Lung (tissue), 11 donors: ENCODE measurements at regions not wholly inside any gene's neighbourhood (a gene's known extent, or its start where the extent isn't known, plus 50 kb on each side); places are given as distances from the start of the nearest gene placed in this dataset.
"Not testable (repeated sequence)": the region's sequence is repeated elsewhere in the genome, so short reads cannot be mapped to it uniquely, and the experiment has no call there.

Experiments used
- ATAC-seq: fragments of 200-7000 bp; cut with Tn5 transposase; one replicate; pipeline ENCODE4 v1.9.1; 2020; ENCODE audit warnings: moderate number of reproducible peaks; ENCODE audit not compliant: insufficient read depth, low FRiP score
- DNase-seq, 3 donors: peaks; one replicate each; pipeline ENCODE4 v3.0.0-alpha.2; 2013 to 2017
- H3K27ac ChIP-seq, 2 donors: one replicate each; pipeline ENCODE4 v1.5.1; 2013; ENCODE audit warnings: mild to moderate bottlenecking in 2 of 2, moderate library complexity in 2 of 2, control low read depth in 1 of 2, inconsistent platforms in 1 of 2, low read depth in 1 of 2, low read length in 1 of 2
- H3K27me3 ChIP-seq, 3 donors: one replicate each; pipeline ENCODE4 v1.5.1; 2013; ENCODE audit warnings: low read length in 2 of 3; ENCODE audit not compliant: control insufficient read depth in 3 of 3, insufficient read depth in 3 of 3
- H3K36me3 ChIP-seq, 4 donors: one replicate each; pipeline ENCODE4 v1.5.1; 2013; ENCODE audit warnings: low read length in 4 of 4, mild to moderate bottlenecking in 1 of 4, moderate library complexity in 1 of 4; ENCODE audit not compliant: control insufficient read depth in 4 of 4, insufficient read depth in 4 of 4
- H3K4me1 ChIP-seq, 5 donors: one replicate each; pipeline ENCODE4 v1.5.1; 2013; ENCODE audit warnings: low read length in 5 of 5, mild to moderate bottlenecking in 2 of 5, moderate library complexity in 1 of 5; ENCODE audit not compliant: control insufficient read depth in 5 of 5, insufficient read depth in 5 of 5
- H3K4me3 ChIP-seq: one replicate; pipeline ENCODE4 v1.5.1; 2013; ENCODE audit warnings: mild to moderate bottlenecking, control low read depth, moderate library complexity
- H3K9ac ChIP-seq, 2 donors: one replicate each; pipeline ENCODE4 v1.5.1; 2013; ENCODE audit warnings: low read length in 2 of 2, control low read depth in 1 of 2; ENCODE audit not compliant: insufficient read depth in 1 of 2
- H3K9me3 ChIP-seq, 4 donors: one replicate each; pipeline ENCODE4 v1.5.1; 2013; ENCODE audit warnings: low read length in 3 of 4, mild to moderate bottlenecking in 1 of 4, moderate library complexity in 1 of 4; ENCODE audit not compliant: control insufficient read depth in 4 of 4, insufficient read depth in 3 of 4
- WGBS, 2 donors: extraction: QIAGEN DNeasy Blood & Tissue Kit; methylation state at CpG; one replicate each; pipeline ENCODE4 v1.1.7; 2013; 5-methylcytosine and 5-hydroxymethylcytosine counted together
- TF ChIP-seq, protein P1 (sequence below): IDR thresholded peaks from 2 replicates; pipeline ENCODE4 v1.5.1; 2012; ENCODE audit warnings: mild to moderate bottlenecking; ENCODE audit errors: control extremely low read depth, extremely low read depth
- donor health status: control.
- donor health status: control.
- donor health status: Bipolar disorder and iron deficiency.
- donor health status: healthy.
- donor health status: DM: yes; HTN: yes; CAD: no.

DNA sequence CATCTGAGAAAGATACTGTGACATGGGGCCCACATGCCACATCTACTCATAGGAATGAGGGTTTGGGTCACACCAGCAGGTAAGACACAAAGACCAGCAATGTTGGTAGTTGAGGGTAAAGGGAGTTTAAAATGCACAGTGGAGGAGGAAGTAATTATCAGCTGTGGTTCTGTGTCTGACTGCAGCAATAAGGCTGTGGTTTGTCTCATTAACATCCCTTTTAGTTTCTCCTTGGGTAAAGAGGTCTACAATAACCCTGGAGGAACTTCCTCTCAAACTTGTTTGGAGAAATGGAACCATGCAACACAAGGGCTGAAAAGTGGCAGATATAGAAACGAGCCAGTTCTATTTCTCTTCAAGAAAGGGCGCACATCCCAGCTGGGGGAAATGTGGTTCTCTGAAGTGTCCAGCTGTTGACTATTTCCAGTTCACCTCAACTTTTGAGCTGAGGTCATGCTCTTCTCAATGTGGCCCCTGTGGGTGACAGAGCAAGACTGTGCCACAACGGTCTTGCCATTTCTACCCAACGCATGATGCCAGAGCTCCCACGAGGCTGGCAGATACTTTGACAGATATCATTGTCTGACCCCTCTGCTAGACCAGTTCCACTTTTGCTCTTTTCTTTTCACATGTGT lies 234.3 kb downstream of the SQOR start:
- H3K27me3 ChIP-seq, result no peaks in the 10 kb centered on the region
- ATAC-seq, result no peak
- H3K27ac ChIP-seq, result no peak overlapping the region
- WGBS, 2 donors, result 77 to 83% methylated on average over 5 of the region's 5 CpGs
- no peaks in the 10 kb centered on the region for H3K4me1 ChIP-seq
- DNase-seq, result no peak
- peaks cover 0 to 11% (median 3%) of the 10 kb centered on the region in 4 donors for H3K9me3 ChIP-seq
- H3K4me3 ChIP-seq, result no peak overlapping the region
- TF ChIP-seq, protein P1, sequence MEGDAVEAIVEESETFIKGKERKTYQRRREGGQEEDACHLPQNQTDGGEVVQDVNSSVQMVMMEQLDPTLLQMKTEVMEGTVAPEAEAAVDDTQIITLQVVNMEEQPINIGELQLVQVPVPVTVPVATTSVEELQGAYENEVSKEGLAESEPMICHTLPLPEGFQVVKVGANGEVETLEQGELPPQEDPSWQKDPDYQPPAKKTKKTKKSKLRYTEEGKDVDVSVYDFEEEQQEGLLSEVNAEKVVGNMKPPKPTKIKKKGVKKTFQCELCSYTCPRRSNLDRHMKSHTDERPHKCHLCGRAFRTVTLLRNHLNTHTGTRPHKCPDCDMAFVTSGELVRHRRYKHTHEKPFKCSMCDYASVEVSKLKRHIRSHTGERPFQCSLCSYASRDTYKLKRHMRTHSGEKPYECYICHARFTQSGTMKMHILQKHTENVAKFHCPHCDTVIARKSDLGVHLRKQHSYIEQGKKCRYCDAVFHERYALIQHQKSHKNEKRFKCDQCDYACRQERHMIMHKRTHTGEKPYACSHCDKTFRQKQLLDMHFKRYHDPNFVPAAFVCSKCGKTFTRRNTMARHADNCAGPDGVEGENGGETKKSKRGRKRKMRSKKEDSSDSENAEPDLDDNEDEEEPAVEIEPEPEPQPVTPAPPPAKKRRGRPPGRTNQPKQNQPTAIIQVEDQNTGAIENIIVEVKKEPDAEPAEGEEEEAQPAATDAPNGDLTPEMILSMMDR, result no peak
- no peaks in the 10 kb centered on the region for H3K36me3 ChIP-seq
- no peak overlapping the region for H3K9ac ChIP-seq

GRCh38 chr15:45871121-45871855 lies 236.5 kb downstream of the SQOR start:
- no peak for DNase-seq
- TF ChIP-seq, protein P1, result no peak
- 79 to 86% methylated on average over 3 of the region's 3 CpGs for WGBS, 2 donors

GRCh38 chr15:45873781-45874180 lies 239.0 kb downstream of the SQOR start:
- Histone ChIP-seq H3K36me3 (no peaks in the 10 kb centered on the region), H3K9ac (no peak overlapping the region), H3K27ac (no peak overlapping the region), H3K27me3 (no peaks in the 10 kb centered on the region), H3K4me3 (no peak overlapping the region), H3K4me1 (no peaks in the 10 kb centered on the region), H3K9me3 (peaks cover 0 to 11% (median 3%) of the 10 kb centered on the region in 4 donors)
- 69 to 89% methylated on average over 3 of the region's 3 CpGs for WGBS, 2 donors
- TF ChIP-seq, protein P1, result no peak
- DNase-seq (no peak), ATAC-seq (no peak)

More at GRCh38 chr15:45871121-45871855, 236.5 kb downstream of the SQOR start:
- Histone ChIP-seq H3K9ac (no peak overlapping the region), H3K36me3 (no peaks in the 10 kb centered on the region), H3K4me3 (no peak overlapping the region), H3K27ac (no peak overlapping the region), H3K4me1 (no peaks in the 10 kb centered on the region), H3K27me3 (no peaks in the 10 kb centered on the region), H3K9me3 (peaks cover 0 to 11% (median 3%) of the 10 kb centered on the region in 4 donors)
- no peak for ATAC-seq

GRCh38 chr15:45874566-45874965 lies 239.7 kb downstream of the SQOR start:
- not testable (repeated sequence) for DNase-seq, ATAC-seq, H3K36me3 ChIP-seq, H3K4me3 ChIP-seq, H3K4me1 ChIP-seq, H3K27me3 ChIP-seq, H3K9ac ChIP-seq, H3K27ac ChIP-seq
- H3K9me3 ChIP-seq, result peaks cover 0 to 11% (median 3%) of the 10 kb centered on the region in 4 donors
- 51 to 76% methylated on average over 2 of the region's 2 CpGs for WGBS, 2 donors
